ENCODE measurements at regions not wholly inside any gene's neighbourhood (a gene's known extent, or its start where the extent isn't known, plus 50 kb on each side); places are given as distances from the start of the nearest gene placed in this dataset.
"Not testable (repeated sequence)": the region's sequence is repeated elsewhere in the genome, so short reads cannot be mapped to it uniquely, and the experiment has no call there.

DNA sequence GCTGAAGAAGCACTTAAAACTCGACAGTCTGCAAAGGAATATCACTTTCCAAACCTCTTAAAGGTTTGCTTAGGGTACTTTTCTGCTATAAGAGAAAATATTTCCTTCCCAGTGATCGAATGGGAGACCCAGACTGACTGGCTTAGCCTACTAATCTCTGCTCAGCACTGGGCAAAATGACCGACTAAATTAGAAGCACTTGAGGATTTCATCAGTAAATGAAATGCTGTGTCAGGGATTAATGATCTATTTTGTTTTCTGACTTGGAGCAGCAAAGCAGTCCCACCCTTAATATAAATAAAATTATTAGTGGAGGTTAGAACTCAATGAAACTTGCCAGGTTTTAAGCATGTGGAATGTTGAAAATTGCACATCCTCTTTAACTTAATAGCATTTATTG is 411.6 kb downstream of the NEBL start:
- DNase-seq, result no peak

DNA sequence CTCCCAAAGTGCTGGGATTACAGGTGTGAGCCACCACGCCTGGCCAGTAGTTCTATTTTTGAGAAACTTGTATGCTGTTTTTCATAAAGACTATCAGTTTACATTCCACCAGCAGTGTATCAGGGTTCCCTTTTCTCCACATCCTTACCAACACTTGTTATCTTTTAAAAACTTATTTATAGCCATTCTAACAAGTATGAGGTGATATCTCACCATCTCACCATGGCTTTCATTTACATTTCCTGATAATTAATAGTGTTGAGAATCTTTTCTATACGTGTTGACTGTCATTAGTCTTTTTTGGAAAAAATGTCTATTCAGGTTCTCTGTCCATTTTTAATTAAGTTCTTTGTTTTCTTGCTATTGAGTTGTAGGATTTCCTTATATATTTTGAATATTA is 416.1 kb downstream of the NEBL start:
- DNase-seq, result no peak

DNA sequence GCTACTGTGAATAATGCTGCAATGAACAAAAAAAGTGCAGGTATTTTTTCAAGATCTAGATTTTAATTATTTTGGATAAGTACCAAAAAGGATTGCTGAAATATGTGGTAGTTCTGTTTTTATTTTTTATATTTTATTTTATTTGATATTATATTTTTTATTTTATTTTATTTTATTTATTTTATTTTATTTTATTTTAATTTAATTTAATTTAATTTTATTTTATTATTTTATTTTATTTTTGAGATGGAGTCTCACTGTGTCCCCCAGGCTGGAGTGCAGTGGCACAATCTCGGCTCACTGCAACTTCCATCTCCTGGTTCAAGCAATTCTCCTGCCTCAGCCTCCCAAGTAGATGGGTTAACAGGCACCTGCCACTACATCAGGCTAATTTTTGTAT is 416.5 kb downstream of the NEBL start:
- DNase-seq, result not testable (repeated sequence)

DNA sequence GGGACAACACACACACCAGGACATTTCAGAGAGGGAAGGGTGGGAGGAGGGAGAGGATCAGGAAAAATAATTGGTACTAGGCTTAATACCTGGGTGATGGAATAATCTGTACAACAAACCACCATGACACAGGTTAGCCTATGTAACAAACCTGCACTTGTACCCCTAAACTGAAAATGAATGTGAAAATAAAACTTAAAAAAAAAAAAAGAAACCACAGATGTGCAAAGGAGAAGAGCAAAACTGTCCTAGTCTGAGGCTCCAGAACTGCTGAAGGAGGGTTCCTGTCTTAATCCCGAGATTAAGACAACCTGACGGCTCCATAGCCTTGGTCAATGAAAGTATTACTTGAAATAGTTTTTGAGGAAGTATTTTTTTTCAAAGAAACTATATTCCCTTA is 423.0 kb downstream of the NEBL start:
- no peak for DNase-seq

DNA sequence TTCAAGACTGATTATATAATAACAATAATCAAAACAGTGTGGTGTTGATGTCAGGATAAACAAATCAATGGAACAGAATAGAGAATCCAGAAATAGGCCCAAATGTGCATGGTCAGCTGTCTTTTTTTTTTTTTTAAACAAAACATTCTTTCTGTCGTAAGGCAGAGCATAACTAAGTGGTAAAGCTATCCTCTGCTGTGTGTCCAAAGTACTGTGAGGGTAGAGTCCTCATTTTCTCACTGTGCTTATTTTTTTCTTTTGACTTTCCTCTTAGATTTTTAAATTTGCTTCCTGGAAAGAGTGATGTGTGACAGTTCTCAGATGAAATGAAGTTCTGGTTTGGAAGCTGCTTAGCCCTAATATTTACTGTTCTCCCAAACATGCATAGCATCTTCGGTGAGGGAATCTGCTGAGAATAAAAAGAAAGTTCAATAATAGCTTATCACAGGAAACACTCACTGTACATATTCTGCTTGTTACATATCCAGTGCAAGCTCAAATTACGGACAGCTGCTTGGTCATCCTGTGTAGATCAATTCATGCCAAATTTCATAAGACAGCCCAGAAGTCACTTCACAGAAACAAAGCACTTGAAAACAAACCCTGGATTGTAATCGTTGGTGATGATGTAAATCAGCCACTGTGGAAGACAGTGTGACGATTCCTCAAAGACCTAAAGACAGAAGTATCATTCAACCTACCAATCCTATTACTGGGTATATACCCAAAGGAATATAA is 423.9 kb downstream of the NEBL start:
- DNase-seq, result no peak

GRCh38 chr10:20466731-20467130 is 430.4 kb downstream of the NEBL start:
- DNase-seq, result no peak

DNA sequence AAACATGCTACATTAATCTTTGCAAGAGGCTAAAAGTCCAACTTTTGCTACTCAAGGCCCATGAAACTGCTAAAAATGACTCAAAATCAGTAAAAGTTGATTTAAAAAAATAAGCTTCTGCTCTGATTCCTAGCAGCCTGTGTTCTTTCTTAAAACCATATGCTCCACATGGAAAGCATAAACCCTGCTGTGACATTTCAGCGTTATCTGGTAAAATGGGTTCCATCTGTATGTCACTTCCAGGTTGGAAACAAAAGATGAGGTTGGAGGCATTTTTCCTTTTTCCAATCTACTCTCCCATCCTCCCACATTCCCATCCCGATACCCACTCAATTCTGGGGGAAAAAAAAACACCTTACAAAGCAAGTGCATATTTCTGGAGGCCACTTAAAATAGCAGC is 439.5 kb downstream of the NEBL start:
- DNase-seq, result no peak

DNA sequence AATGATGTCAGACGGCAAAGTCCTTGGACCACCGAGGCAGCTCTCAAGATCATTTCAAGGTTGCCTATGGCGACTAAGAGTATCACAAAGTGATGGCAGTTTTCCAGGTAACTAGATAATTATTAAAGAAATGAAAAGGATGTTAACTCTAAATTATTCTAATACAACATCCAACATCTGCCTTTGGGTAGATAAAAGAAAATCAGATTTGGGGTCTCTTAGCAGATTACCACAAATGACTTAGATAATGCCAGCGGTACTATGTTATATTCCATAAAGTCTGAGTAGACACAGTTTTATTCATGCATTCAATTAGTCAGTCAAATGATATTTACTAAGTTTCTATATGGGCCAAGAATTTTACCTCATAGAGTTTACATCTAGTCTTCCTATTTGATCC is 441.3 kb downstream of the NEBL start:
- DNase-seq, result no peak

GRCh38 chr10:20454331-20454730 is 442.8 kb downstream of the NEBL start:
- DNase-seq, result no peak

GRCh38 chr10:20446561-20447193 is 450.4 kb downstream of the NEBL start:
- no peak for DNase-seq

DNA sequence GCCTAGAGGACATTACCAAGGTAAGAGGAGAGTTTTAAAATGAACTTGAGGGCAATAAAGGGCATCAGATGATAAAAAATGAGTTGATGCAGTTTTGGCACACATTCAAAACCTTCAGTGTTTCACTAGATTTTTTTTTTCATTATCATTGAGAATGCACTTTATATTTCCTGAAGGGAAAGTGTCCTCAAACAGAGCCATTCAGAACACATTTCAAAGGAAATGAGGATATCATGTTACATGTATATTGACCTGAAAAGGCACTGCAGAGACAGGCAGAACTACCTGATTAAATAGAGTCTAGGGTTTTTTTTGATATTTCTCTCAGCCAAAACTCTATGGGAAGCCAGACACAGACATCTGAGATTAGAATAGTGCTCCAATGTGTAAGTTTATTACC is 454.0 kb downstream of the NEBL start:
- DNase-seq, result no peak

DNA sequence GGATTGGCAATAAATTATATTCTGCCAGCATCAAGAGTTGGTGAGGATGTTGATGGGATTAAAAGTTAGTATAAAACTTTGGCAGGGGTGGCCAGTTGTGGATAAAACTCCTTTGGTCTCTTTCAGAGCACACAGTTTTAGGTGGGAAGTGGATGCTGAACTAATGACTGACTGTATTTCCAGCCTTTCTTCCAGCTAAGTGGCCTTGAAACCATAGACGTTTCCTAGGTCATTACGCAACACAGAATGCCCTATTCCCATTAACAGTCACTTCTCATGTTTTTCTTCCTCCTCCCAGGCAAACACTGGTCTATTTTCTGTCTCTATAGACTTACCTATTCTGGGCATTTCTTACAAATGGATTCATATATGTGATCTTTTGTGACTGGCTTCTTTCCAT is 467.4 kb downstream of the NEBL start:
- no peak for DNase-seq

GRCh38 chr10:20427821-20428220 is 469.3 kb downstream of the NEBL start:
- DNase-seq, result no peak

DNA sequence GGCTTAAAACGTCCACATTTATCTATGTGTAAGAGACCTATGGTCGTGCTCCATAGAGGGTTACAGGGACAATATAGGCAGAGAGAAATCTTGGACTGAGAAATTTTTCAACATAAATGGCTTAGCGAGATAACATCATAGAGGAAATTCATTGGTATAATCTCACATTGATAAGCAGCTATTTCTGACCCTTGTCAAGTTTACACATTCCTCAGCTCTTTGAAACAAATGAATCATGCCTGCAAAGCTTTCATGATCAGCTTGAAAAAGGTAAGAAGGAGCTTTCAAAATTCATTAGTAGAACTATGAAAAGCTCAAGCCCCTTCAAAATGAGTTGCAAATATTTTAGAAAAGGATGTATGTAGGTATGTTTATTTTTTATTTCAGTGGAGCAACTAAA is 478.8 kb downstream of the NEBL start:
- DNase-seq, result no peak

DNA sequence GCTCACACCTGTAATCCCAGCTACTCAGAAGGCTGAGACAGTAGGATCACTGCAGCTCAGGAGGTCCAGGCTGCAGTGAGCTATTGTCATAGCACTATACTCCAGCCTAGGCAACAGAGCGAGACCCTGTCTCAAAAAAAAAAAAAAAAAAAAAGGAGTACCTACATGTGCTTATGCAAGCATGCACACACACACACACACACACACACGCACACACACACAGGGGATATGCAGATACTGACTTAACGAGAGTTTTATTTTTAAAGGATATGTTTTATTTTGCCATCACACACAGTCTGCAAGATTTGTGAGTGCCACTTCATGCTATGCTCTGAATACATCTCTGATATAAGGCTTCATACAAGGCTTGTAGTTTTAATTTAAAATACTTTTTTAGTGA is 479.3 kb downstream of the NEBL start:
- DNase-seq, result no peak

GRCh38 chr10:20415684-20416083 is 481.4 kb downstream of the NEBL start:
- no peak for DNase-seq

DNA sequence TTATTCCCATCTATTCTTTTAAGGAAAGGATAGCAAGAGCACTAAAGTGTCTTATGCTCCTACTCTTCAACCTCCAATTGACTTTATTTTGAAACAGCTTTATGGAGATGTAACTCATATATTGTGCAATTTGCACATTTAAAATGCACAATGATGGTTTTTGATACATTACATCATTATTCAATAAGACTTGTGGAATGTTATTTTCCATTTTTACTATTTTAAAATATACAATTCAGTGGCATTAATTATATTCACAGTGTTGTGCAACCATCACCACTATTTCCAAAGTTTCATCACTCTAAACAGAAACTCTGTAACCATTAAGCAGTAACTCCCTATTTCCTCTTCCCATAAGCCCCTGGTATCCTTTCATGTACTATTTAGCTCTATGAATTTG is 489.8 kb downstream of the NEBL start:
- DNase-seq, result no peak

- DNase-seq, result no peak
Observed at GRCh38 chr10:20406281-20407104, 490.6 kb downstream of the NEBL start.

- DNase-seq, result no peak
Observed at GRCh38 chr10:20405761-20406160, 491.4 kb downstream of the NEBL start.

DNA sequence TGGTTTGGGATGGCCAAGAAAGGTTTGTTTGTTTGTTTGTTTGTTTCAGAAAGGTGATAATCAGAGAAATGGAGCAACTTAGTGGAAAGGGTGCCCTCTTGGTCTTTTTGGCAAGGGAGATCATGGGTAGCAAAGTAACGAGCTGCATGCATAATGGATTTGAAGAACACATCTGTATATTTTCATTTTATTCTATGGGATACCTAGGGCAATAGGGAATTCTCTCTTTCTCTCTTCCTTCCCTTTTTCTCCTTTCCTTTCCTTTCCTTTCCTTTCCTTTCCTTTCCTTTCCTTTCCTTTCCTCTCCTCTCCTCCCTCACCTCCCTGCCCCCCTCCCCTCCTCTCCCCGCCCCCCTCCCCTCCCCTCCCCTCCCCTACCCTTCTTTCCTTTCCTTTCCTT is 492.1 kb downstream of the NEBL start:
- no peak for DNase-seq

DNA sequence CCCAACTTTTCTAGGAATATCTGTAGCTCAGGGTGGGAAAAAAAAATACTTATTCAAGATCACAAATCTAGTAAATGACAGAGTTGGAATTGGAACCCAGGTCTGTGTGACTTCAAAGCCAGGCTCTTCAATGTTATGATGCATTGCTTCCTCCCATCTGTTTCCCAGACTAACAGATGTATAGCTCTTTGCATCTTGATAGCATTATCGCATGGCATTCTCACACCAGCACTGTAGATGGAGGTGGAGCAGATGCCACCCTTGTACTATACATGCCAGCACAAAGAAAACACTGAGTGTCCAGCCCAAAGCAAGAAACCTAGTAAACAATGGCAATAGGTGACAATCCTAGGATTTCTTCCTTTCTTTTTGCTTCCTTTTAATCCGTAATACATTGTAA is 497.3 kb downstream of the NEBL start:
- DNase-seq, result no peak

- DNase-seq, result no peak
Observed at GRCh38 chr10:20396701-20397100, 500.4 kb downstream of the NEBL start.

- DNase-seq, result no peak
Observed at GRCh38 chr10:20396205-20396604, 500.9 kb downstream of the NEBL start.

- DNase-seq, result no peak
Observed at GRCh38 chr10:20391629-20392028, 505.5 kb downstream of the NEBL start.
